HG03280 (cell line): ENCODE measurements at regions not wholly inside any gene's neighbourhood (a gene's known extent, or its start where the extent isn't known, plus 50 kb on each side); places are given as distances from the start of the nearest gene placed in this dataset.
"Not testable (repeated sequence)": the region's sequence is repeated elsewhere in the genome, so short reads cannot be mapped to it uniquely, and the experiment has no call there.

Experiments used
- ATAC-seq: cut with Tn5 transposase; IDR thresholded peaks from one replicate; pipeline ENCODE4 v1.9.1; 2021; ENCODE audit warnings: mild to moderate bottlenecking, moderate library complexity; ENCODE audit not compliant: unreplicated experiment

DNA sequence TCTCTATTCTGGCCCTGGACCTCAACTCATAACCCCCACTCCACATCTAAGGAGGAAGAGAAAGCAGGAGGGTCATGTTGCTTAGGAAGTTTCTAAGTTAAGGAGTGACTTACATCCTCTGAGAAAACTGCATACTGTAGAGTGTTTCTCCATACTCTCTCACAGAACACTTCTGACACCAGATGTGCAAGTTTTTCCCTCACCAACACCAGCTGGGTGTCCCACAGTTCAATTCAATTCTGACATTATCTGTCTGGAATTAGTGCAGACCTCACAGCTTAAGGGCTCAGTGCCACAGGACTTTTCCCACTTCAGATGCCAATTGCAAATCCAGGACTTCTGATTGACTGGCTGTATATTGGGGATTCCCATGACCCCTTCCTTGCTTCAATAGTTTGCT, 89.0 kb upstream of the SFRP2 start:
- ATAC-seq = no peak

GRCh38 chr4:153873741-153874140, 84.9 kb upstream of the SFRP2 start:
- no peak for ATAC-seq

DNA sequence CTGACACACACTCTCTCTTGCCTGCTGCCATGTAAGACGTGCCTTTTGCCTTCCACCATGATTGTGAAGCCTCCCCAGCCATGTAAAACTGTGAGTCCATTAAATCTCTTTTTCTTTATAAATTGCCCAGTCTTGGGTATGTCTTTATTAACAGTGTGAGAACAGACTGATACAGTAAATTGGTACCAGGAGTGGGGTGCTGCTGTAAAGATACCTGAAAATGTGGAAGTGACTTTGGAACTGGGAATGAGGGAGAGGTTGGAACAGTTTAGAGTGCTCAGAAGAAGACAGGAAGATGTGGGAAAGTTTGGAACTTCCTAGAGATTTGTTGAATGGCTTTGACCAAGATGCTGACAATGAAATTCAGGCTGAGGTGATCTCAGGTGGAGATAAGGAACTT, 77.9 kb upstream of the SFRP2 start:
- not testable (repeated sequence) for ATAC-seq

DNA sequence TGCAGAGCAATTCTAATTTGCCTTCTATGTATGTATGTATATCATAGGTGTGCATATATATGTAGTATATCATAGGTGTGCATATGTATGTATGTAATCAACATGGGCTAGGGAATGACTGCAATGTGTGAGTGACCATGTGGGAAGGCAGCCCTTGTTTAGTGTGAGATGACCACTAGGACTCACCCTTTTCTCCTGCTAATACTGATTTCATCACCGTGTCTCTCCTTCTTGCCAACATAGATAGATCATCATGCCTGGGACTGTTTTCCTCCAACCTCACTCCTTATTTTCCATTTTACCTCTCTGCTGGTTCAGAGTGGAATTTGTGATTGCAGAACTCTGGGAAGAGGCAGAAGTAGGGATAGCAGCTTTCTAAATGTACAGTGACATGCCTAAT, 63.6 kb upstream of the SFRP2 start:
- no peak for ATAC-seq

DNA sequence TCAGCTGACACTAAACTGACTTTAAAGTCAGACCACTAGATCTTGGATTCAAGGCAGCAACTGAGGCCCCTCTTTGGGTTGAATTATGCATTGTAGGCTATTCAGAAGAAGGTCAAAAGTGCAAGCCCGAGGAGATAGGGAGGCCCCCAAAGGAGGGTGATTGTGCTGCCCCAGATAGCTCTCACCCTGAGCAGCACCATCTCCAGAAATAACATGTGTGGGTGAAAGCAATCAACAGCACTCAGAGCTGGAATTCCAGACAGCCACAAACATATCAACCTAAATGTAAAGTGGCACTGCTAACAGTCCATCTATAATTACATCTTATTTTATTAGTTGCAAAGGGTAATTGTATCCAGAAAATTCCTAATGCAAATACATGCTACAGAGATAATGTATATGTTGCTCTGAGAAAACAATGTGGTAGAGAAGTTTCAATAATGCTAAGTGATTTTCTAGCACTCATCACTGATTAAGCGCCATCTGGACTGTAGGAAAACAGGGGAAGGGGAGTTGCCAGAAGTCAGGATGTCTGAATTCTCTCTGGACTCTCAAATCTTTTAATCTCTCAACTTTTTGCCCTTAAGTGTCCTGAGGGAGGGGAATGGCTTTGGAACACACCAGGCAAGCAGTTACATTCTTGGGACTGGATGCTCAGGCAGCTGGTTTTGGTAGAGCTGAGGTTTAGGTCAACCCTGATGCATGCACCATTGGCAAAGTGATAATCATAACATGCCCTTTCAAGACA, 61.8 kb upstream of the SFRP2 start:
- no peak for ATAC-seq

GRCh38 chr4:153844144-153844543, 55.3 kb upstream of the SFRP2 start:
- no peak for ATAC-seq
